Skin epidermis (tissue), 12 donors: ENCODE measurements at regions not wholly inside any gene's neighbourhood (a gene's known extent, or its start where the extent isn't known, plus 50 kb on each side); places are given as distances from the start of the nearest gene placed in this dataset.

ENCODE experiments used
- H3K27ac ChIP-seq, 21 experiments: fragments of 200-600 bp; sonication (generic) in 11 of 21; one replicate each; pipeline ENCODE4 v1.5.0; 2020; ENCODE audit warnings: mild to moderate bottlenecking in 3 of 21, inconsistent platforms in 2 of 21, moderate library complexity in 2 of 21
- H3K4me3 ChIP-seq, 7 experiments: fragments of 200-600 bp; sonication (generic) in 2 of 7; one replicate each; pipeline ENCODE4 v1.5.0; 2020; ENCODE audit warnings: inconsistent platforms in 2 of 7, mild to moderate bottlenecking in 2 of 7, moderate library complexity in 1 of 7

- H3K27ac ChIP-seq: no peak overlapping the region
- H3K4me3 ChIP-seq: no peak overlapping the region
Measured at GRCh38 chr18:29123706-29124530, 947.0 kb upstream of the CDH2 start.

GRCh38 chr18:29104671-29105070 lies 927.7 kb upstream of the CDH2 start:
- Histone ChIP-seq H3K4me3 (no peak overlapping the region), H3K27ac (no peak overlapping the region)

GRCh38 chr18:29104227-29104626 lies 927.3 kb upstream of the CDH2 start:
- Histone ChIP-seq H3K27ac (no peak overlapping the region), H3K4me3 (no peak overlapping the region)

- H3K4me3 ChIP-seq: no peak overlapping the region
- H3K27ac ChIP-seq: no peak overlapping the region
Measured at GRCh38 chr18:29096079-29096770, 919.3 kb upstream of the CDH2 start.

- no peak overlapping the region for H3K4me3 ChIP-seq
Measured at GRCh38 chr18:29087616-29088246, 910.8 kb upstream of the CDH2 start.

GRCh38 chr18:29084120-29084519 lies 907.2 kb upstream of the CDH2 start:
- H3K4me3 ChIP-seq: no peak overlapping the region

More at GRCh38 chr18:29087616-29088246, 910.8 kb upstream of the CDH2 start:
- no peak overlapping the region for H3K27ac ChIP-seq

GRCh38 chr18:29083545-29083944 lies 906.6 kb upstream of the CDH2 start:
- no peak overlapping the region for H3K27ac ChIP-seq

More at GRCh38 chr18:29084120-29084519, 907.2 kb upstream of the CDH2 start:
- no peak overlapping the region for H3K27ac ChIP-seq

GRCh38 chr18:29080946-29081345 lies 904.0 kb upstream of the CDH2 start:
- no peak overlapping the region for H3K4me3 ChIP-seq
- H3K27ac ChIP-seq: no peak overlapping the region

More at GRCh38 chr18:29083545-29083944, 906.6 kb upstream of the CDH2 start:
- H3K4me3 ChIP-seq: no peak overlapping the region

GRCh38 chr18:29078273-29078672 lies 901.3 kb upstream of the CDH2 start:
- Histone ChIP-seq H3K4me3 (no peak overlapping the region), H3K27ac (no peak overlapping the region)

GRCh38 chr18:29077344-29077743 lies 900.4 kb upstream of the CDH2 start:
- no peak overlapping the region for H3K27ac ChIP-seq
- no peak overlapping the region for H3K4me3 ChIP-seq

- Histone ChIP-seq H3K4me3 (no peak overlapping the region), H3K27ac (no peak overlapping the region)
Measured at GRCh38 chr18:29076645-29077044, 899.7 kb upstream of the CDH2 start.

GRCh38 chr18:29074147-29074546 lies 897.2 kb upstream of the CDH2 start:
- Histone ChIP-seq H3K27ac (no peak overlapping the region), H3K4me3 (no peak overlapping the region)

- H3K27ac ChIP-seq: no peak overlapping the region
- H3K4me3 ChIP-seq: no peak overlapping the region
Measured at GRCh38 chr18:29071869-29072268, 894.9 kb upstream of the CDH2 start.

- H3K4me3 ChIP-seq: no peak overlapping the region
- no peak overlapping the region for H3K27ac ChIP-seq
Measured at GRCh38 chr18:29063346-29063745, 886.4 kb upstream of the CDH2 start.

GRCh38 chr18:29062921-29063320 lies 886.0 kb upstream of the CDH2 start:
- H3K4me3 ChIP-seq: no peak overlapping the region
- H3K27ac ChIP-seq: no peak overlapping the region

GRCh38 chr18:29060349-29060748 lies 883.4 kb upstream of the CDH2 start:
- Histone ChIP-seq H3K27ac (no peak overlapping the region), H3K4me3 (no peak overlapping the region)

GRCh38 chr18:29057703-29058102 lies 880.8 kb upstream of the CDH2 start:
- Histone ChIP-seq H3K4me3 (no peak overlapping the region), H3K27ac (no peak overlapping the region)

GRCh38 chr18:29056800-29057199 lies 879.9 kb upstream of the CDH2 start:
- no peak overlapping the region for H3K4me3 ChIP-seq
- no peak overlapping the region for H3K27ac ChIP-seq

GRCh38 chr18:29041976-29042375 lies 865.0 kb upstream of the CDH2 start:
- Histone ChIP-seq H3K4me3 (no peak overlapping the region), H3K27ac (no peak overlapping the region)

GRCh38 chr18:29034113-29034856 lies 857.4 kb upstream of the CDH2 start:
- Histone ChIP-seq H3K27ac (no peak overlapping the region), H3K4me3 (no peak overlapping the region)
